Testis (tissue), 2 donors: ENCODE measurements at regions not wholly inside any gene's neighbourhood (a gene's known extent, or its start where the extent isn't known, plus 50 kb on each side); places are given as distances from the start of the nearest gene placed in this dataset.

Source experiments
- DNase-seq: peaks from one replicate; pipeline ENCODE4 v3.0.0-alpha.2; 2019
- H3K27ac ChIP-seq, 2 donors: fragments of 200-600 bp; sonication (generic); one replicate each; pipeline ENCODE4 v1.5.1; 2019
- H3K27me3 ChIP-seq: fragments of 200-600 bp; sonication (generic); one replicate; pipeline ENCODE4 v1.5.1; 2019
- H3K36me3 ChIP-seq: fragments of 200-600 bp; sonication (generic); one replicate; pipeline ENCODE4 v1.5.1; 2017; ENCODE audit warnings: low read depth; ENCODE audit errors: missing control alignments
- H3K4me1 ChIP-seq: fragments of 200-600 bp; sonication (generic); one replicate; pipeline ENCODE4 v1.5.1; 2019
- H3K4me3 ChIP-seq, 2 donors: fragments of 200-600 bp; sonication (generic); one replicate each; pipeline ENCODE4 v1.5.1; 2017 to 2019
- H3K9me3 ChIP-seq: fragments of 200-600 bp; sonication (generic); one replicate; pipeline ENCODE4 v1.5.1; 2017
- POLR2A ChIP-seq: fragments of 450-650 bp; IDR thresholded peaks from one replicate; pipeline ENCODE4 v1.6.1; 2017; ENCODE audit warnings: antibody characterized with exemption, mild to moderate bottlenecking, moderate library complexity
- WGBS, 2 donors: methylation state at CpG; one replicate each; pipeline ENCODE4 v1.1.5; 2018; 5-methylcytosine and 5-hydroxymethylcytosine counted together
- intact Hi-C: fragments of 100-400 bp; cut with DNase I; formaldehyde crosslinking; loops from one replicate; pipeline ENCODE4 v1.15.1; 2023; ENCODE audit warnings: low total_unique reads
- TF ChIP-seq, protein P1 (sequence below), 3 experiments: fragments of 450-650 bp in 2 of 3; fragments of 200-600 bp in 1 of 3; sonication (generic) in 1 of 3; IDR thresholded peaks; one replicate each; pipeline ENCODE4 v1.5.1; 2016 to 2019; ENCODE audit warnings: antibody characterized with exemption in 3 of 3, mild to moderate bottlenecking in 2 of 3, moderate library complexity in 1 of 3

DNA sequence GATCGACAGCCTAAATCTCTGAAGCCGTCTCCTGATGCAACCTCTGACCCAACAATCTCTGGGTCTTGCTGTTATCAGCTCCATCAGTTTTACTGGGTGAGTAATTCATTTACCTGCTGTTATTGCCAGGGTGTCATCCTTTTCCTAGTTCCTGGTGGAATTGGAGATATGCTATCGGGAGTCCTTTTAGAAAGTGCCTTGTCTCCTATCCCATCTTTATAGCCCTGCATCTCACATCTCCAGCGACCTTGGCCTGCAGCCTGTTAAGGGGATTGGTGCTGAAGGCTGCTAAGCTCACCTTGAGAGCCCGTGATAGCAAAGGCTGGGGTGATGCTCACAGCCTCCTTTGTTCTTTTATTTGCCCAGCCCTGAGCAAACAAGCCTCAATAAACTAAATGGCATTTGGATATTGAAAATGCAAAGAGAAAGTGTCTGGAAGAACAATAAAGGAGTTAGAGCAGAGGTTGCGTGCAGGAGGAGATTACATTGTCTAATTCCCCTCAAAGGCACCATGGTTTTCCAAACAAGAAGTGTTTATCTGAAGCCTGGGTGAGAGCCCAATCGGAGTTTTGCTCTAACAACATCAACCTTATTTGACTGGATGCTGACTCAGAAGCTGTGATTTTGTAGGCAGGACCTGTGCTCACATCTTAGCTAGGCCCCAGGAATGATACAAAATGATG lies 101.8 kb downstream of the RPLP1 start:
- no peak overlapping the region for H3K4me3 ChIP-seq
- H3K36me3 ChIP-seq, result no peaks in the 10 kb centered on the region
- 74 to 81% methylated on average over 7 of the region's 7 CpGs for WGBS, 2 donors
- intact Hi-C loops, result no loop called here
- H3K27ac ChIP-seq, result no peak overlapping the region
- no peak for TF ChIP-seq POLR2A
- TF ChIP-seq, protein P1, sequence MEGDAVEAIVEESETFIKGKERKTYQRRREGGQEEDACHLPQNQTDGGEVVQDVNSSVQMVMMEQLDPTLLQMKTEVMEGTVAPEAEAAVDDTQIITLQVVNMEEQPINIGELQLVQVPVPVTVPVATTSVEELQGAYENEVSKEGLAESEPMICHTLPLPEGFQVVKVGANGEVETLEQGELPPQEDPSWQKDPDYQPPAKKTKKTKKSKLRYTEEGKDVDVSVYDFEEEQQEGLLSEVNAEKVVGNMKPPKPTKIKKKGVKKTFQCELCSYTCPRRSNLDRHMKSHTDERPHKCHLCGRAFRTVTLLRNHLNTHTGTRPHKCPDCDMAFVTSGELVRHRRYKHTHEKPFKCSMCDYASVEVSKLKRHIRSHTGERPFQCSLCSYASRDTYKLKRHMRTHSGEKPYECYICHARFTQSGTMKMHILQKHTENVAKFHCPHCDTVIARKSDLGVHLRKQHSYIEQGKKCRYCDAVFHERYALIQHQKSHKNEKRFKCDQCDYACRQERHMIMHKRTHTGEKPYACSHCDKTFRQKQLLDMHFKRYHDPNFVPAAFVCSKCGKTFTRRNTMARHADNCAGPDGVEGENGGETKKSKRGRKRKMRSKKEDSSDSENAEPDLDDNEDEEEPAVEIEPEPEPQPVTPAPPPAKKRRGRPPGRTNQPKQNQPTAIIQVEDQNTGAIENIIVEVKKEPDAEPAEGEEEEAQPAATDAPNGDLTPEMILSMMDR (IDR thresholded peaks at IDR 0.05), result no peak
- H3K27me3 ChIP-seq, result no peaks in the 10 kb centered on the region
- H3K4me1 ChIP-seq, result no peaks in the 10 kb centered on the region
- H3K9me3 ChIP-seq, result no peaks in the 10 kb centered on the region
- DNase-seq, result no peak

DNA sequence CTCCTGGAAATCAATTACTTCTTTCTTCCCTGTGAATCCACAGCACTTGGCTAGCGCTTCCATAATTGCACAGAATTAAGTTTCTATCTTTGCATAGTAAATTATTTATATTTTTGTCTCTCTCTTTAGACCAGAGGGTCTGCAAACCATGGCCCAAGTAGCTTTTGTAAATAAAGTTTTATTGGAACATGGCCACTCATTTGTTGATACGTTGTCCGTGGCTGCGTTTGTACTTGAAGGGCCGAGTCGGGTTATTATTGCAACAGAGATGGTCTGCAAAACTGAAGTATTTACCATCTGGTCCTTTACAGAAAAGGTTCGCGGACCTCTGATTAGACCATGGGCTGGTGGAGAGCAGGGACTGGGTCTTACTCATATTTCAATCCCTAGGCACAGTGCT lies 102.5 kb downstream of the RPLP1 start:
- H3K36me3 ChIP-seq, result no peaks in the 10 kb centered on the region
- no peak overlapping the region for H3K4me3 ChIP-seq
- intact Hi-C loops, result no loop called here
- TF ChIP-seq POLR2A, result no peak
- TF ChIP-seq, protein P1 (IDR thresholded peaks at IDR 0.05), result no peak
- no peaks in the 10 kb centered on the region for H3K9me3 ChIP-seq
- H3K27me3 ChIP-seq, result no peaks in the 10 kb centered on the region
- WGBS, 2 donors, result 96% methylated on average over 8 of the region's 8 CpGs
- H3K27ac ChIP-seq, result no peak overlapping the region
- H3K4me1 ChIP-seq, result no peaks in the 10 kb centered on the region
- no peak for DNase-seq

DNA sequence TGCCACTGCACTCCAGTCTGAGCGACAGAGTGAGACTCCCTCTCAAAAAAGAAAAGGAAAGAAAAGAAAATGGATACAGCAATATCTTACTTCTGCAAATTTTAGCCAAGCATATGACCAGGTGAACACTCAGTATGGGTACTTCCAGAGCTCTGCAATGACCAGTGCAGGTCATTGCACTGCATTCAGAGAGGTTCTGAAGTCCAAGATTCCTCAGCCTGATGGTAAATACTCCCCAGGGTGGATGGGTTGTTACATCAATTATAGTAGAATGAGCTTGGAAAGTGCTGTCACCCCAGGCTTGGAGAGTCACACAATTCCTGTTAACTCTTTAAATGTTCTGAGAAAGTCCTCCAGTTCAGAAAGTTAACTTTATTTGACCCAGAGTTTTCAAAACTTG lies 103.7 kb downstream of the RPLP1 start:
- peaks cover 4% of the 10 kb centered on the region for H3K4me1 ChIP-seq
- H3K9me3 ChIP-seq, result no peaks in the 10 kb centered on the region
- no peak for DNase-seq
- TF ChIP-seq POLR2A, result no peak
- TF ChIP-seq, protein P1 (IDR thresholded peaks at IDR 0.05), result no peak
- no peak overlapping the region for H3K27ac ChIP-seq
- no peak overlapping the region for H3K4me3 ChIP-seq
- no peaks in the 10 kb centered on the region for H3K36me3 ChIP-seq
- no peaks in the 10 kb centered on the region for H3K27me3 ChIP-seq
- intact Hi-C loops, result no loop called here
- WGBS, 2 donors, result 92 to 93% methylated on average over 1 of the region's 1 CpG

DNA sequence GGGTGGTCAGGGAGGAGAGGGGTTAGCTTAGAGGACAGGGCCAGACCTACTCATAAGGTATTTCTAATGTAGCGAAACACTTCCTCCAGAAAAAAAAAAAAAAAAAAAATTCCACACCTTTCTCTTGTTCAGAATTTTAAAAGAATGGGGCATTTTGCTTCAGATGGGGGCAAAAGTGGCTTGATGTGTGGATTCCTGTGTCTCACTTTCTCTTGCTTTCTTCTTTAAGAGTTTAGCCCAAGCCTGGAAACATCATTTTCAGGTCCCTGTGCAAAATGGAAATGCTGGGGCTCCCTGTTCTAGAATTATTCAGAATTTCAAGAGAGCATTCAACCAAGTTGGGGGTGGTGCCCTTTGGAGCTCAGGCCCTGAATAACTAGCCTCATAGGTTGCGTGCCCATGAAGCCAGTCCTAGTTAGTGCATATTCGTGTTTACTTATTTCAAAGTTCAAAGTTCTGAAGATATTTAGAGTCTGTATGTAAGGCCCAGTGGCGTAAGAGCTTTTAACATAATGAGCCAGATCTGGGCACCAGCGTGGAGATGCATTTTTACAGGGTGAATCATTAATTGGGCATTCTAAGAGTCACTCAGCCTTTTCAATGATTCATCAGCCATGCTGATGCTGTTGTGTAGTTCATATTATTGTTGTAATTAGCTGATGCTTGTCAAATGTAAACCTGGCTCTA lies 104.5 kb downstream of the RPLP1 start:
- DNase-seq, result no peak
- intact Hi-C loops, result no loop called here

More for the DNA sequence above, 104.5 kb downstream of the RPLP1 start:
- 87 to 93% methylated on average over 5 of the region's 5 CpGs for WGBS, 2 donors
- Histone ChIP-seq H3K4me3 (no peak overlapping the region), H3K27ac (no peak overlapping the region), H3K36me3 (no peaks in the 10 kb centered on the region), H3K9me3 (no peaks in the 10 kb centered on the region), H3K27me3 (no peaks in the 10 kb centered on the region), H3K4me1 (peaks cover 5% of the 10 kb centered on the region)
- TF ChIP-seq, protein P1 (IDR thresholded peaks at IDR 0.05), result no peak
- no peak for TF ChIP-seq POLR2A
